NCI-H1436 (cell line): ENCODE measurements at regions not wholly inside any gene's neighbourhood (a gene's known extent, or its start where the extent isn't known, plus 50 kb on each side); places are given as distances from the start of the nearest gene placed in this dataset.
"Not testable (repeated sequence)": the region's sequence is repeated elsewhere in the genome, so short reads cannot be mapped to it uniquely, and the experiment has no call there.

Source experiments
- DNase-seq: peaks from one replicate; lab custom pipeline; 2025; lab: John Stamatoyannopoulos, UW

GRCh38 chr20:24418731-24419130, 50.7 kb upstream of the SYNDIG1 start:
- no peak for DNase-seq

GRCh38 chr20:24417485-24417884, 51.9 kb upstream of the SYNDIG1 start:
- DNase-seq: no peak

DNA sequence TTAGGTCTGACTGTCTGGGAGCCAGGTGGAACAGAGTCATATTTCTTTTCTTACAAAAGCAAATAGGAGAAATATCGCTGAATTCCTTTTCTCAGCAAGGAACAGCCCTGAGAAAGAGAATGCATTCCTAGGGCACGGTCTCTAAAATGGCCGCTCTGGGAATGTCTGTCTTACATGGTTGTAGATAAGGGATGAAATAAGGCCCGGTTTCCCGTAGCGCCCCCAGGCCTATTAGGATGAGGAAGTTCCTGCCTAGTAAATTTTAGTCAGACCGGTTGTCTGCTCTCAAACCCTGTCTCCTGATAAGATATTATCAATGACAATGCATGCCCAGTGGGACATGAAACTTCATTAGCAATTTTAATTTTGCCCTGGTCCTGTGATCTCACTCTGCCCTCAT, 54.0 kb upstream of the SYNDIG1 start:
- DNase-seq: not testable (repeated sequence)

DNA sequence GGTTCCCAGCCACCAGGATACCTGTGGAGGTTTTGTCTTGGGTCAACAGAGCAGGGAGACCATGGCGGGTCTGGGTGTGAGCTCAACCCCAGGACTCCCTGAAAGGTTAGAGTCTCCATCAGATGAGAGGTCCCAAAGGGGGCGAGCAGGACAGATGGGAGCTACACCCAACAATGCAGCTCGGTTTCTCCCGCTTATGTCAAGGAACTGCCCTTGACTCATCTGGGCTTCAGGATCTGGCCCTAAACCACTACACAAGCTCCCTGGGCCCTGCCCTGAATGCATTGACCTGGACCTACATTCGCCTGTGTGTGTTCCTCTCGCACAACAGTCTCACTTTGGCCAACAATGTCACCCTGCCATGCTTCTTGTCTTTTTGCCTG, 57.6 kb upstream of the SYNDIG1 start:
- DNase-seq: no peak

DNA sequence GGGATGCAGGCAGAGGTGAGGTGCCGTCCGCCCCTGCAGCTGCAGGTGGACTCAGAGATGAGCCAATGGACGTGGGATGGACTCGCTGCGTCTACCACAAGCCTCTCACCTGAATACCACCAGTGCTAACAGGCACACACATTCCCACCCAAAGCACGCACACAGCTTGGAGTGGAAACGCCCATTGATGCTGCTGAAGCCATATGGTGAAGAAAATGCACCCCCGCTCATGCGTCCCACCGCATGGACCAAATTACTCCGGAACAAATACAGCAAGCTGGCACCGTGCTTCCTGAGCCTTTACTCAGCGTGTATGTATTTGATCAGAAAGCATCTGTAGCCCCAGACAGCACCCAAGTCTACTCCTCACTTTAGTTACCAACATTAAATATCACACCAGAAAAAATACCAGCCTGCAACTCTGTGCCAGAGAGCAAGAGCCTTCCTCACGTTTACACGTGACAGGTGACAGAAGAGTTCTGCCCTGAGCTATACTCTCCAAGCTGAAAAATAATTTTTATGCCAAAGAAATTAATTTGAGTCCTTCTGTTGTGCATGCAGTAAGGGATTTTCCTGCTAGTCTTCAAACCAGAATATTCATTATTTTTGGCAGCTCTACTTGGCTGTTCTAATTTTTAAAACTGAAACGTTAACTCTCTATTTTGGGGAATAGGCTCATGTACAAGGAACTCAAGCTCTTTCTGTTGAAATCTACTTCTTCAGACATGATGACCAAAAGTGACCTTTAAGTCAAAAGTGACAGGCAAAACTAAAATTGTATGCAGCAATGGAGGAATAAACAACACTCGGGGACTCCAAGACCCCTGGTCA, 58.2 kb upstream of the SYNDIG1 start:
- no peak for DNase-seq

DNA sequence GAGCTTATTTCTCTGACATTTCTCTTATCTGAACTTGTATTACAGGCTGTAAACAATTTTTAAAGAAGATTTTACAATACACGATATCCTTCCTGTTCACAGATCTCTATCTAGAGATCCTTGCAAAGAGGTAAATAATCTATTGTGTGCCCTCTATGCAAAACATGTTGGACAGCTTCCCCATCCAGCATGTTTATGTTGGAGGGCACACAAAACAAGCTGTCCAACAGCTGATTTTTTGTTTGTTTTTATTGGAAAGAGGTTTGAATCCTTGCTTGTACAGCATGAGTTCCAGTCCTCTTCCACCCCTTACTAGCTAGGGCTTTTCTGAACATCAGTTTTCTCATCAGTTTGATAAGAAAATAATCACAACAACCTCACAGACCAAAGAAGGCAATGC, 62.3 kb upstream of the SYNDIG1 start:
- DNase-seq: no peak

DNA sequence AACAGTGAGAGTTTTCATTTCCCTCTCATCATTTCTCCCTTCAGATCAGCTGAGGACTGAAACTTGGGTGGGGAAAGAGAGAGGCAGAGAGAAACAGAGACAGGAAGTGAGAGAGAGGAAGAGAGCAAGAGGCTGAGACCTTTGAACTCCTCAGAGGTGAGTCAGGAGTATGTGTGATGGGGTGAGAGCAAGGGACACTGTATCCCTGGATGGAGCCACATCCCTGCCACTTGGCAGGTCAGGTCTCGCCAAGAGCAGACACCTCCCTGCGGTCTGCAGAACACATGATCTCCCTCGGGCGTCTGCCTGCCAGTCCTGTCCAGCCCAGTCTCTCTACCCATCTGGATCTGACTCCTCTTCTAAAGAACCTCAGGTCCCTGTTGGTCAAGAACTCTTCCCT, 62.7 kb upstream of the SYNDIG1 start:
- DNase-seq: no peak

DNA sequence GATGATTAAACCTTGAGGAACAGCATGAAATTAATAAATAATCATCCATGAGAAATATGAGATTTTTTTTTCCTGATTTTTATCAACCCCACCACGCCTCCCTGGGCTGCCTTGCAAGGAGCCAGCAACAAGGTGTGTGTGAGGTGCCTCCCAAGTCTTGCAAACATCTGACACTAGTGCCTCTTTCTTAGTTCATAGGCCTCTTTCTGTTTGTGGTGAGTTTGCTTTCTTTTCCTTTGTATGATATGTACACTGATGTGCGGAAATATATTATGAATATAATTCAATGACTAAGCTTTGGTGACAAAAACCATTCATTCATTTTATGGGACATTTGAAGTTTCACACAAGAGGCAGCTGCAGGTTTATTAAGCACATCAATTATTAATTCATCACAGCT, 63.2 kb upstream of the SYNDIG1 start:
- no peak for DNase-seq

- DNase-seq: no peak
These were observed 63.6 kb upstream of the SYNDIG1 start for GRCh38 chr20:24405810-24406209.

GRCh38 chr20:24403406-24403805, 66.0 kb upstream of the SYNDIG1 start:
- no peak for DNase-seq

GRCh38 chr20:24402188-24402587, 67.2 kb upstream of the SYNDIG1 start:
- no peak for DNase-seq

- no peak for DNase-seq
These were observed 74.3 kb upstream of the SYNDIG1 start for GRCh38 chr20:24395151-24395550.

- DNase-seq: no peak
These were observed 75.5 kb upstream of the SYNDIG1 start for GRCh38 chr20:24393903-24394302.

GRCh38 chr20:24392612-24393011, 76.8 kb upstream of the SYNDIG1 start:
- no peak for DNase-seq

- DNase-seq: no peak
These were observed 79.7 kb upstream of the SYNDIG1 start for GRCh38 chr20:24389686-24390085.

DNA sequence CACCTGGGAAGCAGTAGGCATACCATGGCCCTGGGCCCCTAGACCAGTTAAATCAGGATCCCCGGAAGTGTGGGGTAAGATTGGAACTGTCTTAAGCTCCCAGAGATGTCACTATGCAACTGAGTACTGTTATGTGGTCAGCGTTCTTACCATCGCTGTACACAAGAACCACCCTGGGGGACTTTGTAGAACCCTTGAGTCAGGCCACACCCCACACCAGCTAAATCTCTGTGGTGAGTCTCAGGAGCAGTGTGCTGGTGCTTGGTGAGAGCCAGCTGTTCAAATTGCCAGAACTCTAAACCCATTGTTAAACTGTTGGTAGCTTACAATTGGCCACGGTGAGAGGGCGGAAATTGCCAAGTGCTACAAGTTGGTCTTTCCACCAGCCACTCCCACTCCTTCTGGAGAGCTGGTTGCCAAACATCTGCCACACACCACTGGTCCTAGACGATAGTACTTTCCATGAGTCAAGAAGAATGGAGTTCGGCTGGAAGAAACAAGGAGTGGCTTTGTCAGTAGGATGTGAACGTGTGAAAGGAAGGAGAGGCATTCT, 80.5 kb upstream of the SYNDIG1 start:
- DNase-seq: no peak

DNA sequence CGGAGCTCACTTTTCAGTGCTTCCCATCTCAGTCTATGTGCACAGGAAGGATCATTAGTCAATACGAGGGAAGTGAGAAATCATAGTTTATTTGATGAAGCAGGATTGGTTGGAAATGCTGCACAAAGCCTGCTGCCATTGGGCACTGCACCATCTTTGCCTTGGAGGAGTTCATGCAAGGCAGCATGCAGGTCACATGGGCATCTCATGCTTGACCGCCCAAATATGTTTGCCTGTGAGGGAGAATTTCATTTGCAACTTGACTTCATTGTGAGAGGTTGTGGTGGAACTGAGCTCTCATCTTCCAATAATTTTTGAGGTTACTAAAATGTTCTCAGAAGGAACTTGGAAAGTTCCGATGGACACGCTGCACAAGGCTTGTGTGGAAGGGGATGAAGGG, 83.9 kb upstream of the SYNDIG1 start:
- no peak for DNase-seq

DNA sequence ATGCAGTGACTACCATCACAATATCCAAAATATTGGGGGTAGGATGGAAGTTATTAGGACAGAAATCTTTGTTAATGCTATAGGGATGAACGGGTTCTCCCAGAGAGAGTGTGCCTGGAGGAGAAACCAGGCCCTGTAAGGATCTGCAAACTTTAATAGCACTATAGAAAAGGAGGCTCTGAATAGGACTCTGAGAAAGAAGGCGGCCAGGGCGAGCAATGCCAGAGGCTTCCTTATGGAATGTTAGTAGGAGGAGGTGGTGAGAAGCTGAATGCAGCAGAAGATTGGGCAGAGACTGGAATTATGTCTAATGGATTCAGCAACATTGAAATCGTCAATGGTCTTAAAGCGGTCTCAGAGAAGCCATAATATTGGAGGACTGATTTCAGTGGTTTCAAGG, 84.6 kb upstream of the SYNDIG1 start:
- no peak for DNase-seq

DNA sequence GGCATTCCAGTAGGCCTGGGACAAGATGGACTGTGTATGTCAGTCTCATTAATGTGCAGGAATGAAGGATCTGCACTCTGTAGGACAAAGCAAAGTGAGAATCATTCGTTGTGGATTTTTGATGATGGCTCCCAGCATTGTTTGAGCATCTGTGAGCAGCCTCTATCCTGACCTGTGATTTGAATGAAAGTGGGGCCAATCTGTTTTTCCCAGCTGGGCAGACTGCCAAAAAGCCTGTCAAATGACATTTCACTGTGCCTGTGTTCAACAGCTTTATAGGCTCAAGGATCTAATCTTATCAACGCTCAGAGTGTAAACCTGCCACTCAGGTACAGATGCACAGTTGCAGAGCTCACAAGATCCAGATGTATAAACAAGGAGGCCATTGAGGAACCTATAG, 86.7 kb upstream of the SYNDIG1 start:
- DNase-seq: no peak

GRCh38 chr20:24382331-24382730, 87.1 kb upstream of the SYNDIG1 start:
- DNase-seq: no peak

GRCh38 chr20:24381886-24382285, 87.5 kb upstream of the SYNDIG1 start:
- no peak for DNase-seq

GRCh38 chr20:24379484-24379927, 89.9 kb upstream of the SYNDIG1 start:
- no peak for DNase-seq

DNA sequence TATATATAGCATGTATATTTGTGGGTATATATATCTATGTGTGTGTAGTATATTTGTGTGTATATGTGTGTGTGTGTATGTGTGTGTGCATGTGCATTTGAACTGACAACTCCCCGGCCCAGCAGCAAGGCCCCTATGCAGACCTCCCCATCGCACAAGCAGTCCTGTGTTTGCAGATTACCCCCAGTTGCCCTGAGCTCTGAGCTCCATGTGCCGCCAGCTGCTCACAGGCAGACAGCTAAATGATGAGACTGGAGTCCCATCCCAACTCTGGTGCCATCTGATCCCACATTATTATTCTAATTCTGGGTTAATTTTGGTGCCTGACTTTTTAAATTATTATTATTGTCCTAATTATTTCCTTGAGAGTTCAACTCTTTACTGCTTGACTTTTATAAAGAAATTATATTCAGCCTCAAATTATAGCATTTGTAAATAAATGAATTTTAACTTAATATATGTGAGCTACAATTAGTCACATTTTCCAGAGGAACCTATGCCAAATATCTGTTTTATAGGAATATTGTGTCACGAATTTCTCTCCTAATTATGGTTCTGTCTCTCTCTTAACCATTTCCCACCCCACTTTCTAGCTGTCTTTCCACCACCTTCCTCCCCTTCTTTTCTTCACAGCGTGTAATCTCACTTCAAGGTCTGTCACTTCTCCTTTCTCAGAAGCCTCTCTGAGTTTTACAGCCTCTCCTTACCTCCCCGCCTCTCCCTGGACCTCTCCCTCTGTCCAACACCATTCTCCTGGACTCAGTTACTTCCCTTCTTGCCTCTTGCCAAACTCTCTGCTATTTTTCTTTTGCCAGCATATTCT, 90.6 kb upstream of the SYNDIG1 start:
- no peak for DNase-seq
